Activated T-cell treated with anti-CD3 and anti-CD28 coated beads, Interleukin-2, amount 50 U/mL, for 72 hours (primary cell): ENCODE measurements at regions not wholly inside any gene's neighbourhood (a gene's known extent, or its start where the extent isn't known, plus 50 kb on each side); places are given as distances from the start of the nearest gene placed in this dataset.

Source experiments
- ATAC-seq, 2 donors: fragments of 150-1000 bp; cut with Tn5 transposase; replicated peaks in 1 of 2; 2 replicates each; pipeline ENCODE4 v1.10.0; 2021; ENCODE audit warnings: moderate library complexity in 2 of 2, mild to moderate bottlenecking in 1 of 2
- DNase-seq, 2 donors: peaks; one replicate each; pipeline ENCODE4 v3.0.0; 2021 to 2022; ENCODE audit warnings: mixed read lengths in 1 of 2
- H3K27ac Mint-ChIP-seq: one replicate; pipeline ENCODE4 v1.8.0; 2022; ENCODE audit warnings: mild to moderate bottlenecking, moderate library complexity, mixed read lengths
- H3K27me3 Mint-ChIP-seq: one replicate; pipeline ENCODE4 v1.8.0; 2022; ENCODE audit warnings: low read depth, mixed read lengths
- H3K36me3 Mint-ChIP-seq, 2 donors: one replicate each; pipeline ENCODE4 v1.8.0; 2022; ENCODE audit warnings: mixed read lengths in 2 of 2, mild to moderate bottlenecking in 1 of 2; ENCODE audit not compliant: insufficient read depth in 2 of 2
- H3K4me1 Mint-ChIP-seq: one replicate; pipeline ENCODE4 v1.8.0; 2022; ENCODE audit warnings: low read depth, mixed read lengths
- H3K4me3 Mint-ChIP-seq, 2 donors: one replicate each; pipeline ENCODE4 v1.8.0; 2022; ENCODE audit warnings: mild to moderate bottlenecking in 2 of 2, mixed read lengths in 2 of 2, moderate library complexity in 2 of 2
- H3K9me3 Mint-ChIP-seq, 2 donors: one replicate each; pipeline ENCODE4 v1.8.0; 2022; ENCODE audit warnings: mixed read lengths in 2 of 2

DNA sequence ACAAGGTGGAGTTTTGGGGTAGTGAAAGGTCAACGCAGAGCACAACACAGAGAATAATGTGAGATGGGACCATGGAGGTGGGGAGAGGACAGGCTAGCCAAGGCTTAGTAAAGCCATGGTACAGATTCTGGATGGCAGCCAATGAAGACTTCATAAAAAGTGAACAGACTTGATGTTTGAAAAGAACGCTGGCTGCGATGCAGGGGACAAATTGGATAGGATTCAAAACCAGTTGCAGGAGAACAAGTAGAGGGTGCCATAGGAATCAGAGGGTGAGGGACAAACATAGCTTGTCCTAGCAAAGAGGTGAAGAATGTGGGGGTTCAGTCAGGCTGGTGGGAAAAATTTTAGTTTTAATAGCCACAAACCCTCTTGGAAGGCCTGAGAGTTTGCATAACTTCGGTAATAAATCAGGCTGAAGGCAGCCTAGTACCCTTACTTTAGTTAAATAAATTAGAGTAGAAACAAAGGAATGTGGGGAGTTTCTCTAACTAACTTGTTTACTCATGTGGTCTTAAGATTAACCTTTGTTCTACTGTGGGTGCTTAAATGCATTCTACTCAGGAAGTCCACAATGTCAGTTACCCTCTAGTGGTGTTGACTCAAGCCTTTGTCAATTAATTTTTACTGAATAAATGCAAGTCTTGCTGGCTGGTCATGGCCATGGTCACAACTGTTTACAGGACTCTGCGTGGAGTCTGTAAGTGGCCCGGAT, 216.4 kb downstream of the C6orf118 start:
- Mint-ChIP-seq H3K4me3 (no peak overlapping the region), H3K36me3 (peaks cover 0 to 3% of the 10 kb centered on the region in 2 donors), H3K27ac (no peak overlapping the region), H3K27me3 (no peaks in the 10 kb centered on the region), H3K9me3 (peaks cover 8 to 11% of the 10 kb centered on the region in 2 donors), H3K4me1 (no peaks in the 10 kb centered on the region)
- DNase-seq (no peak), ATAC-seq (no peak)

GRCh38 chr6:165091121-165091785, 218.2 kb downstream of the C6orf118 start:
- Mint-ChIP-seq H3K27me3 (no peaks in the 10 kb centered on the region), H3K36me3 (peaks cover 0 to 3% of the 10 kb centered on the region in 2 donors), H3K9me3 (peaks cover 8 to 11% of the 10 kb centered on the region in 2 donors), H3K4me3 (no peak overlapping the region), H3K27ac (no peak overlapping the region), H3K4me1 (no peaks in the 10 kb centered on the region)
- no peak for ATAC-seq
- no peak for DNase-seq

DNA sequence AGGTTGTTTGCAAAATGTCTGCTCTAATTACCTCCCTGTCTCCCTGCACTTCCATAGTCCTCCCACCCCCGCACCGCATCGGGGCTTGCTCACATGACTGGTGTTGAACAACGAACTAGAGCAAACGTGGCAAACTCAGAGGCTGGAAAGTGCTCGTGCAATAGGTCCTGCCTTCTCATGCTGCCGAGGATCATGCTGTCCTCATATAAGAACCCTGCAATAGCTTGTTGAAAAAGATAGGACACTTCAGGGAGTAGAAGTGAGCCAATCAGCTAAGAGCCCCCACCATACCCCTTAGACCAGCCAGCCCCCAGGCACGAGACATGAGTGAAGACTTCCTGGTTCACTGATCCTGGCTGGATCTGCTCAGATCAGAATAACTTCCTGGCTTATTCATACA, 219.2 kb downstream of the C6orf118 start:
- Mint-ChIP-seq H3K4me1 (no peaks in the 10 kb centered on the region), H3K27ac (no peak overlapping the region), H3K27me3 (no peaks in the 10 kb centered on the region), H3K9me3 (peaks cover 10 to 11% of the 10 kb centered on the region in 2 donors), H3K4me3 (no peak overlapping the region), H3K36me3 (peaks cover 0 to 3% of the 10 kb centered on the region in 2 donors)
- DNase-seq (no peak), ATAC-seq (no peak)

DNA sequence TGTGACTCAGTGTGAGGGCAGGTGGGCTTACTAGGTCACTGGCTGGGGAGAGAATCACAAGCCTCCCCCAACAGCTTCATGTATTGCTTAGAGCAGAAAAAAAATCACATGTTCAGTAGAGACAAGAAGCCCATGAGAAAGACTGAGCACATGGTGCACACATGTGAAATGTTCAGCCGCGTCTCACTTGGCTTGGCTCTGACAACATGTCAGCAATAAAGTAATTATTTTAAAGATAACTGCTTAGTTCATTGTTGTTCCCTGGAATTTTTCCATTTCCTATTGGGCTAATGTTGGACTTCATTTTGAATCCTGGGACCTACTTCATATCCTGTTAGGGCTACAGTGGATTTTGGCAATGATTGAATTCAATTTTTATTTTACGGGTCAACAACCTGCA, 222.6 kb downstream of the C6orf118 start:
- H3K9me3 Mint-ChIP-seq, result peaks cover 5 to 9% of the 10 kb centered on the region in 2 donors
- ATAC-seq, result no peak
- H3K27me3 Mint-ChIP-seq, result no peaks in the 10 kb centered on the region
- peaks cover 0 to 3% of the 10 kb centered on the region in 2 donors for H3K36me3 Mint-ChIP-seq
- DNase-seq, result no peak
- no peaks in the 10 kb centered on the region for H3K4me1 Mint-ChIP-seq
- H3K27ac Mint-ChIP-seq, result no peak overlapping the region
- H3K4me3 Mint-ChIP-seq, result no peak overlapping the region

- ATAC-seq (no peak), DNase-seq (no peak)
- H3K27me3 Mint-ChIP-seq, result no peaks in the 10 kb centered on the region
- H3K4me1 Mint-ChIP-seq, result no peaks in the 10 kb centered on the region
- no peaks in the 10 kb centered on the region for H3K36me3 Mint-ChIP-seq
- peaks cover 3 to 4% of the 10 kb centered on the region in 2 donors for H3K9me3 Mint-ChIP-seq
- no peak overlapping the region for H3K27ac Mint-ChIP-seq
- H3K4me3 Mint-ChIP-seq, result no peak overlapping the region
Measured at GRCh38 chr6:165082636-165083035, 226.8 kb downstream of the C6orf118 start.

DNA sequence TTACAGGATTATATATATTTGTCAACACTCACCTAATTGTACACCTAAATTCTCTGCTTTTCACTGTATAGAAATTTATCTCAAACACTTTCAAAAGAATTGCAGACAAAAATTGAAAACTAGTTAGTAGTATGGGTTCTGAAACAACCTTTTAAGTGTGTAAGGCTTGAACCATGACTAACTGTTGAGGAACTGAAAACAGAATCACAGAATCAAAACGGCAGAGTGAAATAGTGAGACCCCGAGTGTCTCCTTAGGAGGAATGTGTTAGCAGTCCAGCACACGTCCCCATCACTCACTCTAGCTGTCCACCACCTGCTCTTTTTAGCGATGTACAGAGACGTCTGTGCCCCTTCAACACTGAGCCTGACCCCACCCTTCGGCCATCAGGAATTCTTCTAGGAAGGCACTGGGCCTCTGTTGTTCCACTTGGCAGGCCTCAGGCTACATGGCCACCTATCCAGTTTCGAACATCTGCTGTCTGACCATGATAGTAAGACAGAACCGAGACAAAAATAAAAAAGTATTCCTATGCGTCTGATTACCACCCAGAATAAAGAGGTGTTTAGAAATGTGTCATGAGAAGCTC, 227.4 kb downstream of the C6orf118 start:
- H3K9me3 Mint-ChIP-seq, result peaks cover 3 to 4% of the 10 kb centered on the region in 2 donors
- H3K4me1 Mint-ChIP-seq, result no peaks in the 10 kb centered on the region
- no peak overlapping the region for H3K4me3 Mint-ChIP-seq
- no peak overlapping the region for H3K27ac Mint-ChIP-seq
- H3K27me3 Mint-ChIP-seq, result no peaks in the 10 kb centered on the region
- H3K36me3 Mint-ChIP-seq, result no peaks in the 10 kb centered on the region
- DNase-seq (no peak), ATAC-seq (no peak)

DNA sequence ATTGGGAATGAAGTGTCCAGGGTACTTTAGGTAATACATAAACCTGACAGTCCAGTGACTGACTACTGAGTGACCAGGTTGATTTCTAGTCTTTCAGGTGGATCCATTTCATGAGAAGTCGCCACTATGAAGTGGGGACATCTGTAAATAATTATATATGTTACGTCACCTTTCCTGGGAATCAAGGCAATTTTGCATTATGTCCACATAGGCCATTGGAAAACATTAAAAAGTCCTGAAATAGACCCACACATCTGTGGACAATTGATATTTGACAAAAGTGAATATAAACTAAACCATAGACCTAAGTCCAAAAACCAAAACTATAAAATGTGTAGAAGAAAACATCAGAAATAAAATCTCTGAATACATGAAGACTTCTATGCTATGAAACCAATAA, 231.5 kb downstream of the C6orf118 start:
- no peaks in the 10 kb centered on the region for H3K27me3 Mint-ChIP-seq
- no peaks in the 10 kb centered on the region for H3K36me3 Mint-ChIP-seq
- DNase-seq (no peak), ATAC-seq (no peak)
- H3K27ac Mint-ChIP-seq, result no peak overlapping the region
- H3K4me3 Mint-ChIP-seq, result no peak overlapping the region
- peaks cover 0 to 5% of the 10 kb centered on the region in 2 donors for H3K9me3 Mint-ChIP-seq
- H3K4me1 Mint-ChIP-seq, result no peaks in the 10 kb centered on the region

DNA sequence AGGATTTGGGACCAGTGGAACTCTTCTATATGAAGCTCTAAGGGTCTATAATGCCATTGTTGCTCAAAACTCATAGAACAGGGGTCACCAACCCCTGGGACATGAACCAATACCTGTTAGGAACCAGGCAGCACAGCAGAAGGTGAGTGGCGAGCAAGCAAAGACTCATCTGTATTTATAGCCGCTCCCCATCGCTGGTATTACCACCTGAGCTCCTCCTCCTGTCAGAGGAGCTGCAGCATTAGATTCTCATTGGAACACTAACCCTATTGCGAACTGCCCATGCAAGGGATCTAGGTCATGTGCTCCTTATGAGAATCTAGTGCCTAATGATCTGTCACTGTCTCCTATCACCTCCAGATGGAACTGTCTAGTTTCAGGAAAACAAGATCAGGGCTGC, 237.5 kb downstream of the C6orf118 start:
- DNase-seq, result no peak
- no peaks in the 10 kb centered on the region for H3K36me3 Mint-ChIP-seq
- no peaks in the 10 kb centered on the region for H3K4me1 Mint-ChIP-seq

GRCh38 chr6:165060720-165061119, 248.7 kb downstream of the C6orf118 start:
- DNase-seq (no peak), ATAC-seq (no peak)
- peaks cover 4 to 6% of the 10 kb centered on the region in 2 donors for H3K9me3 Mint-ChIP-seq
- no peaks in the 10 kb centered on the region for H3K27me3 Mint-ChIP-seq
- peaks cover 0 to 2% of the 10 kb centered on the region in 2 donors for H3K36me3 Mint-ChIP-seq
- no peaks in the 10 kb centered on the region for H3K4me1 Mint-ChIP-seq
- no peak overlapping the region for H3K27ac Mint-ChIP-seq
- no peak overlapping the region for H3K4me3 Mint-ChIP-seq

More for the DNA sequence above, 237.5 kb downstream of the C6orf118 start:
- Mint-ChIP-seq H3K9me3 (peaks cover 0 to 2% of the 10 kb centered on the region in 2 donors), H3K4me3 (no peak overlapping the region), H3K27ac (no peak overlapping the region), H3K27me3 (no peaks in the 10 kb centered on the region)
- ATAC-seq, result no peak

GRCh38 chr6:165059032-165059431, 250.4 kb downstream of the C6orf118 start:
- H3K27ac Mint-ChIP-seq, result no peak overlapping the region
- no peaks in the 10 kb centered on the region for H3K27me3 Mint-ChIP-seq
- peaks cover 4% of the 10 kb centered on the region in 2 donors for H3K9me3 Mint-ChIP-seq
- ATAC-seq (no peak), DNase-seq (no peak)
- no peaks in the 10 kb centered on the region for H3K4me1 Mint-ChIP-seq
- H3K36me3 Mint-ChIP-seq, result peaks cover 0 to 2% of the 10 kb centered on the region in 2 donors
- no peak overlapping the region for H3K4me3 Mint-ChIP-seq

DNA sequence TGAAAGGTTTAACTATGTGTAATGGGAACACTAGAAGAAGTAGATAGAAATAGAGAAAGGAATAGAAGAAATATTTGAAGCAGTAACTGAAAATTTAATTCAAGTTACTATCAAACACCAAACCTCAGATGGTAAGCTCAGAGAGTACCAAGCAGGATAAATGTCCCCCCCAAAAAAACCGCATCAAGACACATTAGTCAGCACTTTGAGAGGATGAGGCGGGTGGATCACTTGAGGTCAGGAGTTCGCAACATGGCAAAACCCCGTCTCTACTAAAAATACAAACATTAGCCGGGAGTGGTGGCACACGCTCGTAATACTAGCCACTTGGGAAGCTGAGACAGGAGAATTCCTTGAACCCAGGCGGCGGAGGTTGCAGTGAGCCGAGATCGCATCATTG, 253.1 kb downstream of the C6orf118 start:
- ATAC-seq (no peak), DNase-seq (no peak)
- Mint-ChIP-seq H3K36me3 (peaks cover 0 to 2% of the 10 kb centered on the region in 2 donors), H3K27me3 (no peaks in the 10 kb centered on the region), H3K4me3 (no peak overlapping the region), H3K9me3 (peaks cover 4% of the 10 kb centered on the region in 2 donors), H3K27ac (no peak overlapping the region), H3K4me1 (no peaks in the 10 kb centered on the region)

DNA sequence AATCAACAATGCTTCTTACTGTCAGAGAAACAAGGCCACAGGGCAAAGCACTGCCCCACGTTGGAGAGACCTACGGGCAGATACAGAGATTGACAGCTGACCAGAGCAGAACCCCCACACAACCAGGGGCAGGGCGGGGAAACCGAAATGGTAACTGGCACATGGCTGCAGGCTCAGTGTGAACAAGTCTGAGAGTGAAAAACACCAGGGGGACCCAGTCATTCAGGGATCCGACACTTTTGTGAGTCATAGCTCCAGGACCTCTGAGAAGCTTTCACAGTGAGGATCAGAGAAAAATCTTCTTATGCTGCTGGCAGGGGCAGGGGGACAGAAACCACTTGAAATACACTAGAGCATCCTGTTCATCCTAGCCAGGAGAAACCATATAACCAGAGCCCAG, 254.2 kb downstream of the C6orf118 start:
- no peaks in the 10 kb centered on the region for H3K4me1 Mint-ChIP-seq
- H3K27ac Mint-ChIP-seq, result no peak overlapping the region
- peaks cover 4% of the 10 kb centered on the region in 2 donors for H3K9me3 Mint-ChIP-seq
- ATAC-seq (no peak), DNase-seq (no peak)
- no peaks in the 10 kb centered on the region for H3K27me3 Mint-ChIP-seq
- H3K36me3 Mint-ChIP-seq, result peaks cover 0 to 2% of the 10 kb centered on the region in 2 donors
- H3K4me3 Mint-ChIP-seq, result no peak overlapping the region
